Colon (tissue), 2 donors: ENCODE measurements at regions not wholly inside any gene's neighbourhood (a gene's known extent, or its start where the extent isn't known, plus 50 kb on each side); places are given as distances from the start of the nearest gene placed in this dataset.

Experiments
- FAIRE-seq: peaks from 2 replicates; lab custom pipeline; 2012; peaks lifted over from hg19 to GRCh38; lab: Jason Lieb, UNC
- donor health status: control.
- donor health status: control.

- FAIRE-seq = no peak
Measured at GRCh38 chr1:73953586-73953985, 244.4 kb downstream of the LRRIQ3 start.

GRCh38 chr1:73953186-73953585 is 244.8 kb downstream of the LRRIQ3 start:
- no peak for FAIRE-seq

GRCh38 chr1:73948055-73948454 is 249.9 kb downstream of the LRRIQ3 start:
- FAIRE-seq = no peak

- FAIRE-seq = no peak
Measured at GRCh38 chr1:73947009-73947408, 251.0 kb downstream of the LRRIQ3 start.

- no peak for FAIRE-seq
Measured at GRCh38 chr1:73943270-73943669, 254.7 kb downstream of the LRRIQ3 start.

- no peak for FAIRE-seq
Measured at GRCh38 chr1:73930293-73930692, 267.7 kb downstream of the LRRIQ3 start.

- no peak for FAIRE-seq
Measured at GRCh38 chr1:73914951-73915350, 283.0 kb downstream of the LRRIQ3 start.

GRCh38 chr1:73913025-73913424 is 285.0 kb downstream of the LRRIQ3 start:
- no peak for FAIRE-seq

GRCh38 chr1:73911849-73912248 is 286.1 kb downstream of the LRRIQ3 start:
- no peak for FAIRE-seq

- no peak for FAIRE-seq
Measured at GRCh38 chr1:73910466-73910865, 287.5 kb downstream of the LRRIQ3 start.

GRCh38 chr1:73910062-73910461 is 287.9 kb downstream of the LRRIQ3 start:
- no peak for FAIRE-seq

- no peak for FAIRE-seq
Measured at GRCh38 chr1:73909043-73909562, 288.9 kb downstream of the LRRIQ3 start.

- no peak for FAIRE-seq
Measured at GRCh38 chr1:73907051-73907450, 290.9 kb downstream of the LRRIQ3 start.

GRCh38 chr1:73903092-73903491 is 294.9 kb downstream of the LRRIQ3 start:
- no peak for FAIRE-seq

GRCh38 chr1:73901738-73902137 is 296.2 kb downstream of the LRRIQ3 start:
- FAIRE-seq = no peak

- no peak for FAIRE-seq
Measured at GRCh38 chr1:73899311-73899710, 298.7 kb downstream of the LRRIQ3 start.

- FAIRE-seq = no peak
Measured at GRCh38 chr1:73898540-73898939, 299.4 kb downstream of the LRRIQ3 start.

- no peak for FAIRE-seq
Measured at GRCh38 chr1:73887412-73887811, 310.6 kb downstream of the LRRIQ3 start.

GRCh38 chr1:73886716-73887115 is 311.3 kb downstream of the LRRIQ3 start:
- FAIRE-seq = no peak

- no peak for FAIRE-seq
Measured at GRCh38 chr1:73874806-73875205, 323.2 kb downstream of the LRRIQ3 start.

- FAIRE-seq = no peak
Measured at GRCh38 chr1:73868810-73869336, 329.1 kb downstream of the LRRIQ3 start.

- no peak for FAIRE-seq
Measured at GRCh38 chr1:73862355-73862754, 335.6 kb downstream of the LRRIQ3 start.

GRCh38 chr1:73860421-73860950 is 337.5 kb downstream of the LRRIQ3 start:
- FAIRE-seq = no peak

GRCh38 chr1:73859227-73859626 is 338.7 kb downstream of the LRRIQ3 start:
- no peak for FAIRE-seq
